ENCODE measurements at regions not wholly inside any gene's neighbourhood (a gene's known extent, or its start where the extent isn't known, plus 50 kb on each side); places are given as distances from the start of the nearest gene placed in this dataset.
A peak's percentile ranks its signal among the peaks of the same experiment; 100 is the strongest.

DNA sequence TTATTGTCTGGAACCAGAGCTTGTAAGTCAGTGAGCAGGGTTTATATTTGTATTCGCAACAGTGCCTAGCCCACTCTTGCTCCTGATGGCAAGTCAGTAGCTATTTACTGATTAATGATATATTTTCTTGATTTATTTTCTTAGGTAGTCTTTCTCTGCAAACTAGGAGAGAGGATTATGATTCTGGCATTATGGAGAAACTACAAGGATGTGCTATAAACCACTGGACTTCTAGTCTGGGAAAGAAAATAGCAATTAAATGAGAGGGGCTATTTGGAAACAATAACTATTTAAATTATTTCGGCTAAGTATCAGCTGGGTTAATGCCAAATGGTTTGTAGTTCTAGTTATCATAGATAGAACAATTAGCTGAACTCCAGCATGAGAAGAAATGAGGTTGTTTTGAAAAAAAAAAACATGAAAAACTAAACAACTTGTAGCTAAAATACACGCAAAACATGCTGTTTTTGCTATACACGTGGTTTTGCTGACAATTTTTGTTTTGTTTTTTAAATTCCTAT is 304.9 kb upstream of the TCF21 start:
- DNase-seq: no peak

DNA sequence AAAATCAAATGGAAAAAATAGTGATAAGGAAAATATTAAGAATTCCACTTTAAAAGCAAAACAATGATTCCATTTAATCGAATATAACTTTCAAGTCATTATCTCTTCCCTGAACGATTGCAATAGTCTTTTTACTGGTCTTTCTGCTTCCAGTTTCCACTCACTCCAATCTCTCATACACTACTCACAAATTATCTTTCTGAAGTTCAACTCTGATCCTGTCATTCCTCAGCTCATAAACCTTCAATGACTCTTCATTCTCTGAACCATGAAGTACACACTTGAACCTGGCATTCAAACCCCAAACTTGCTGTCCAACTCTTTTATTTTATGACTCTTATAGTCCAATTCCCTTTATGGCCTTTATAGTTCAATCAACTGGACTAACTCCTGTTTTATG is 304.1 kb upstream of the TCF21 start:
- no peak for DNase-seq

GRCh38 chr6:133585978-133586377 is 302.9 kb upstream of the TCF21 start:
- DNase-seq: no peak

- DNase-seq: peak; percentile 44
These were observed 301.3 kb upstream of the TCF21 start for GRCh38 chr6:133587546-133588160.

DNA sequence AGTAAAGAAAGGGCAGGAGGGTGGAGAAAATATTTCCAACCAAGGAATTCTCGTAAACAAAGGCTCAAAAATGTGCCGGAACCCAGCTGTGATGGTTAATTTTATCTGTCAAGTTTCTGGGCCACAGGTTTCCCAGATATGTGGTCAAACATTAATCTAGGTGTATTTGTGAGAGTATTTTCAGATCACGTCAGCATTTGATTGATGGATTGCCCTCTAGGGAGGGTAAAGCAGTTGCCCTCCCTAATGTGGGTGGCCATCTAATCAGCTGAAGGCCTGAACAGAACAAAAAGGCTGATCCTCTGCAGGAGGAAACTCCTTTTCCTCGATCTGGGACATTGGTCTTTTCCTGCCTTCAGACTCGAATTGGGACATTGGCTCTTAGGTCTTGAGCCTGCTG is 298.7 kb upstream of the TCF21 start:
- no peak for DNase-seq

- no peak for DNase-seq
These were observed 298.1 kb upstream of the TCF21 start for GRCh38 chr6:133590814-133591213.

DNA sequence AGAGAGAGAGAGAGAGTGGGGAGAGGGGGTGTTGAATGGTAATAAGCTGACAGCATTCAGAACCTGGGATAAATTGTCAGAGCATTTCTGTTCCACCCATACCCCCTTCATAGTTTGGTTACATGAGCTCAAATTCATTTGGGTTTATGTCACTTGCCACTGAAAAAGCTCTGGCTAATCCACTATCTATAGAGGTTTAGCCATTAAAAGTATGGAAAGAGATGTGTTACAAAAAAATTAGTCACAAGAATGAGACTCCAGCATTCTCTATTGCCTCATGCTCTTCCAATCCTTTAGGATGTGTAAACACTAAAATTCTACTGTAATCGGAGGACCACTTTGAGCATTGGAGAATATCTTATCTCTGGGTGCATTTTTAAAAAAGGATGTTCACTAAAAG is 297.6 kb upstream of the TCF21 start:
- no peak for DNase-seq

- DNase-seq: no peak
These were observed 294.2 kb upstream of the TCF21 start for GRCh38 chr6:133594652-133595110.

DNA sequence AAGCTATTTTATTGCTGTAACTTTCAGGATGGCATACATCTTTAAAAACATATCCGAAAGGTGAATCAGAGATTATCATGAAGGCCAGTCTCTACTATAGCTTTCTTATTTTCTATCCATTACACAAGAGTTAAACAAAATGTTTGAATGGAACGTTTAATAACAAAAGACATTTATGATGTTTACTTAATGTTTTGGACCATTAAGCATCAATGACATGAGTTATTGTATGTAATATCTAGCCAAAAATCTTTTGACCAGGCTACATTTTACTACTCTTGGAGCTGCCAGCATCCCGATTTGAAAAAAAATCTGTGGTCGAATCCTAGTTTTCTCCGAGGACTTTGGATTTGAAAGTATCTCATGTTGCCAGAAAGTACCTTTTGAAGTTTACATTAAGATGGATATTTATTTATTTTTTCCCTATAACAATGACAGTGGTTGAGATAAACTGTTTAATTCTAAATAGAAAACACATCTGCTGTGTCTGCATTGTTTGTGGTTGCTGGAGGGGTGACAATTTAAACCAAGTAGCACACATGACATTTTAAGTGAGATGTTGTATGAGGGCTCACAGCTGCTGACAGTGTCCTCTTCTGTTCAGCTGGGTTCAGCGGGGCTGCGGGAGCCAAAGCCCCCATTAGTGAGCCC is 293.7 kb upstream of the TCF21 start:
- DNase-seq: peak; percentile 71

DNA sequence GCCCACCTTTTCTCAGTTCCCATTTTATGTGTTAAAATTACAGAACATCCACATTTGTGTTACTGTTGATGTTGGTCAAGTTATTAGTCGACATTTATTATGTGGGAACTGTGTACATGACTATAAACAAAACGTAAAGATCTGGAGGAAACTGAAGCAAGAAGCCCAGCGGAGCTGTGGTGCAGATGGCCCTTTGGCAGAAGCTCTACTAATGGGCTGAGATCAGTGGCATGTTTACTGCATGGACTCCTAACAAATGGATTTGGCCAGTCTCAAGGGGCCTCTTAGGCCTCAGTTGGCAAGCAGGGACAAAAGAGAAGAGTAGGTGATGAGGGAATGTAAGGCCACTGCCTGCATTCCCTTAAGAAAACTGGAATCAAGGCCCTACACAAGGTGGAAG is 282.1 kb upstream of the TCF21 start:
- DNase-seq: no peak

- no peak for DNase-seq
These were observed 280.3 kb upstream of the TCF21 start for GRCh38 chr6:133608620-133609019.

GRCh38 chr6:133609415-133610226 is 279.3 kb upstream of the TCF21 start:
- no peak for DNase-seq

GRCh38 chr6:133610227-133610840 is 278.6 kb upstream of the TCF21 start:
- DNase-seq: no peak

DNA sequence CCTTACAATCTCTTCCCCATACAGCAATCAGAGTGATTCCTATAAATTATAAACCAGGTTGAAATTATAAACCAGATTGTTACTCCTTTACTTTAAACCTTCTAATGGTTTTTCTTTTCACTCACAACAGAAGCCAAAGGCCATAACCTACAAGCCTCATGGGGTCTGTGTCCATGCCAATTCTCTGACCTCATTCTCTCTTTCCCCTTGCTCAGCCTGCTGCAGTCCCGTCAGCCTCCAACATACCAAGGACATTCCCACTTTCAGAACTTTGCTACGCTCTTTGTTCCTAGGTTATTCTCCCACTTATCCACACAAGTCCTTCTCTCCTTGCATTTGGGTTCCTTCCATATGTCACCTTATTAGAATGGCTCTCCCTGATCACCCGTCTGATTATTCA is 277.9 kb upstream of the TCF21 start:
- DNase-seq: no peak

GRCh38 chr6:133612459-133612858 is 276.5 kb upstream of the TCF21 start:
- DNase-seq: no peak

DNA sequence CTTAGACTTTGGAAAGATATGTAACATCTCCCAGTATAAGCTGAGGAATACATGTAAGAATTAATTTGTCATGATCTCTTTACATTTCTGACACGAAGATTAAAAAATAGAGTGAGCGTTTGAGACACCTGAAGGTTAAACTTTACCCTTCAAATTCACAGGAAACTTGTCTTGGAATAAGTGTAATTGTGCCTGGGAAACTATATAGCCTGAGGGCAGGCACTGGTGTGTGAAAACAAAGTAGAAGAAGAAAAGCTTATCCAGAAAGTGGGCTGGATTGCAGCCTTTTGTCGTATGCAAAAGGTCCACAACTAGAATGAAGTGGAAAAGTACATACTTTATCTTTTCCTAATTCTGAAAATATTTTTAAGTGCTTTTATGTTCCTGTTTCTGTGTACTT is 275.7 kb upstream of the TCF21 start:
- no peak for DNase-seq

- DNase-seq: no peak
These were observed 267.2 kb upstream of the TCF21 start for GRCh38 chr6:133621751-133622150.

GRCh38 chr6:133623065-133623464 is 265.8 kb upstream of the TCF21 start:
- peak; percentile 66 for DNase-seq

- DNase-seq: no peak
These were observed 265.3 kb upstream of the TCF21 start for GRCh38 chr6:133623621-133624020.

DNA sequence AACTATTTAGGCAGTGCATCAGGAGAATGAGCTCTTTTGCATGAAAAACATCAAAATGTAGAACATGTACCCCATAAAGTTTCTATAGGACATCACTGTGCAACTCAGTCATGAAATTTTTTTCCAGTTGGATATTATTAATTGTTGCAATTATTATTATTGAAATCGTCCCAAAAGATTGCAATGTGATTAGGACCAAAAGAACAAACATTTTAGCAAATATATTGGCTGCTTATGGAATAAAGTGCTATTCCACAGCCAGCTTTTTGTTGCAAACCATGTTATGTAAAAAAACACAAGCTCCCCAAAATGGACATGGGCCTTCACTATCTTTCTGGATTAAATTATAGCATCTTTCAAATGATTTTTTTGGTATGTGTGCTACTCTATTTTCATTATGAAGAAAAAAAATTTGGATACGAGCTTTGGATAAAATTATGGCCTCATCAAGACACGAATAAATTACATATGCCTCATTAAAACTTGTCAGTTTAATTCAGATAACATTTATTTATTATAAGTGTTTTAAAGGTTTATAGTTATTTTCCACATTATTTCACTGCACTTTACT is 262.7 kb upstream of the TCF21 start:
- no peak for DNase-seq

DNA sequence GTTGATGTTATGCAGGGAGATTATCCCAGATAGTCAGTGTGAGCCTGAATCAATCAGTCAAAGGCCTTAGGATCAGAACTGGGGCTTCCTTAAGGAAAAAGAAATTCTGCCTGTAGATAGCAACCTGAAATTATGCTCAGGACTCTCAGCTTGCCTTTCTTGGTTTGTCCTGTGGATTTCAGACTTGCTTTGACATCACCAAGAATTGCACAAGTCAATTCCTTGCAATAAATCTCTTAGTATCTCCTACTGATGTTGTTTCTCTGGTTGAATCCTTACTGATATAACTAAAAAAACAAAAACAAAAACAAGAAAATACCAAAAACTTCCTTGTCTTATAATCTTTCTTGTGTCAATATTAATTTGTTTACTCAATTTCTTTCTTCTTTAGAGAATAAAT is 258.9 kb upstream of the TCF21 start:
- no peak for DNase-seq

DNA sequence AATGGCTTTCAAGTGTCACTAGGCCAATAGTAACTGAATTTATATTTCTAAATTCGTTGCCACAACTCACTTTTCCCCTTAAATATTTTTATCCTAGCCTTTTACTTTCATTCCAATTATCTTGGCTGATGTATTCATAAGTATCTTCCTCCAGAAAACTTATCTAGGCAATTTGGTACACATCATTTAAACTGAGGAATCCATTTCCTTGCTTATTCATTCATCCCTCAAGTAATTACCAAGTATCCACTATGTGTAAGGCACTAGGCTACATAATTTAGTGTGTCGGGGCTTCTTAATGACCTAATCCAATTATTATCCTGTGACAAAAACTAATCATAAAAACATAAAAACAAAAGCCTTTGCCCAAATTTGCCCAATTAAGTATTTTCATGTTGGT is 258.3 kb upstream of the TCF21 start:
- no peak for DNase-seq
